H1 (cell line): ENCODE measurements at regions not wholly inside any gene's neighbourhood (a gene's known extent, or its start where the extent isn't known, plus 50 kb on each side); places are given as distances from the start of the nearest gene placed in this dataset.

Experiments
- BACH1 ChIP-seq: IDR thresholded peaks from 2 replicates; pipeline ENCODE4 v1.6.1; 2012; ENCODE audit warnings: low read length, improper control_type of control experiment
- CHD7 ChIP-seq: fragments of 300-600 bp; sonication (generic); IDR thresholded peaks from 2 replicates; pipeline ENCODE4 v1.7.1; 2012; ENCODE audit warnings: low read length, moderate library complexity, mild to moderate bottlenecking, inconsistent platforms; ENCODE audit not compliant: insufficient replicate concordance
- TAF7 ChIP-seq: optimal IDR thresholded peaks from 2 replicates; pipeline ENCODE3; 2011; ENCODE audit warnings: low read depth, mild to moderate bottlenecking, inconsistent platforms, low read length, moderate library complexity, borderline replicate concordance

- TF ChIP-seq CHD7 (no peak), BACH1 (no peak), TAF7 (no peak)
These were observed 563.4 kb upstream of the MKI67 start (continued) for GRCh38 chr10:128689667-128690066.
